ENCODE measurements at regions not wholly inside any gene's neighbourhood (a gene's known extent, or its start where the extent isn't known, plus 50 kb on each side); places are given as distances from the start of the nearest gene placed in this dataset.

GRCh38 chr18:44133483-44133882, 547.2 kb upstream of the SETBP1 start:
- Histone ChIP-seq H3K27me3 (ENCODE audit: insufficient read depth, low read length) (no peaks in the 10 kb centered on the region), H3K79me2 (ENCODE audit: insufficient read depth, low read length) (no peaks in the 10 kb centered on the region), H3K36me3 (ENCODE audit: insufficient read depth, low read length) (no peaks in the 10 kb centered on the region), H2AFZ (ENCODE audit: low read depth, low read length) (no peak overlapping the region), H3K9me3 (ENCODE audit: insufficient read depth, low read depth, low read length) (no peaks in the 10 kb centered on the region), H4K20me1 (ENCODE audit: insufficient read depth, low read length) (no peaks in the 10 kb centered on the region), H3K27ac (ENCODE audit: low read depth, low read length) (no peak overlapping the region), H3K9ac (ENCODE audit: low read length) (no peak overlapping the region), H3K4me3 (ENCODE audit: insufficient read depth, low read depth, low read length) (no peak overlapping the region), H3K4me2 (ENCODE audit: low read length) (no peak overlapping the region), H3K4me1 (ENCODE audit: insufficient read depth, low read length) (no peaks in the 10 kb centered on the region)
- DNase-seq (ENCODE audit: low read depth) (peak; percentile 65), FAIRE-seq (no peak)
- Mint-ChIP-seq H3K9me3 (ENCODE audit: unreplicated experiment) (no peaks in the 10 kb centered on the region), H3K27ac (ENCODE audit: unreplicated experiment) (no peak overlapping the region), H3K4me1 (ENCODE audit: low read depth, unreplicated experiment) (no peaks in the 10 kb centered on the region), H3K36me3 (ENCODE audit: low read depth, unreplicated experiment) (no peaks in the 10 kb centered on the region), H3K4me3 (ENCODE audit: unreplicated experiment) (no peak overlapping the region), H3K27me3 (ENCODE audit: low read depth, unreplicated experiment) (no peaks in the 10 kb centered on the region)
- TF ChIP-seq EZH2 (IDR thresholded peaks at IDR 0.05; ENCODE audit: insufficient read depth, low read length): no peak
- TF ChIP-seq, protein P1, sequence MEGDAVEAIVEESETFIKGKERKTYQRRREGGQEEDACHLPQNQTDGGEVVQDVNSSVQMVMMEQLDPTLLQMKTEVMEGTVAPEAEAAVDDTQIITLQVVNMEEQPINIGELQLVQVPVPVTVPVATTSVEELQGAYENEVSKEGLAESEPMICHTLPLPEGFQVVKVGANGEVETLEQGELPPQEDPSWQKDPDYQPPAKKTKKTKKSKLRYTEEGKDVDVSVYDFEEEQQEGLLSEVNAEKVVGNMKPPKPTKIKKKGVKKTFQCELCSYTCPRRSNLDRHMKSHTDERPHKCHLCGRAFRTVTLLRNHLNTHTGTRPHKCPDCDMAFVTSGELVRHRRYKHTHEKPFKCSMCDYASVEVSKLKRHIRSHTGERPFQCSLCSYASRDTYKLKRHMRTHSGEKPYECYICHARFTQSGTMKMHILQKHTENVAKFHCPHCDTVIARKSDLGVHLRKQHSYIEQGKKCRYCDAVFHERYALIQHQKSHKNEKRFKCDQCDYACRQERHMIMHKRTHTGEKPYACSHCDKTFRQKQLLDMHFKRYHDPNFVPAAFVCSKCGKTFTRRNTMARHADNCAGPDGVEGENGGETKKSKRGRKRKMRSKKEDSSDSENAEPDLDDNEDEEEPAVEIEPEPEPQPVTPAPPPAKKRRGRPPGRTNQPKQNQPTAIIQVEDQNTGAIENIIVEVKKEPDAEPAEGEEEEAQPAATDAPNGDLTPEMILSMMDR (IDR thresholded peaks at IDR 0.05; ENCODE audit: insufficient read depth, low read depth, low read length): no peak

GRCh38 chr18:44134447-44134846, 546.2 kb upstream of the SETBP1 start:
- Mint-ChIP-seq H3K27me3 (ENCODE audit: low read depth, unreplicated experiment) (no peaks in the 10 kb centered on the region), H3K9me3 (ENCODE audit: unreplicated experiment) (no peaks in the 10 kb centered on the region), H3K36me3 (ENCODE audit: low read depth, unreplicated experiment) (no peaks in the 10 kb centered on the region), H3K27ac (ENCODE audit: unreplicated experiment) (no peak overlapping the region), H3K4me3 (ENCODE audit: unreplicated experiment) (no peak overlapping the region), H3K4me1 (ENCODE audit: low read depth, unreplicated experiment) (no peaks in the 10 kb centered on the region)
- H3K36me3 ChIP-seq (ENCODE audit: insufficient read depth, low read length): no peaks in the 10 kb centered on the region
- no peaks in the 10 kb centered on the region for H3K27me3 ChIP-seq (ENCODE audit: insufficient read depth, low read length)
- no peak overlapping the region for H2AFZ ChIP-seq (ENCODE audit: low read depth, low read length)
- no peak overlapping the region for H3K27ac ChIP-seq (ENCODE audit: low read depth, low read length)
- H3K4me3 ChIP-seq (ENCODE audit: insufficient read depth, low read depth, low read length): no peak overlapping the region
- TF ChIP-seq, protein P1 (IDR thresholded peaks at IDR 0.05; ENCODE audit: insufficient read depth, low read depth, low read length): no peak
- no peak for TF ChIP-seq EZH2 (IDR thresholded peaks at IDR 0.05; ENCODE audit: insufficient read depth, low read length)
- no peaks in the 10 kb centered on the region for H3K4me1 ChIP-seq (ENCODE audit: insufficient read depth, low read length)
- DNase-seq (ENCODE audit: low read depth): no peak
- no peaks in the 10 kb centered on the region for H3K9me3 ChIP-seq (ENCODE audit: insufficient read depth, low read depth, low read length)
- FAIRE-seq: no peak
- no peak overlapping the region for H3K4me2 ChIP-seq (ENCODE audit: low read length)
- H4K20me1 ChIP-seq (ENCODE audit: insufficient read depth, low read length): no peaks in the 10 kb centered on the region
- H3K79me2 ChIP-seq (ENCODE audit: insufficient read depth, low read length): no peaks in the 10 kb centered on the region
- no peak overlapping the region for H3K9ac ChIP-seq (ENCODE audit: low read length)

DNA sequence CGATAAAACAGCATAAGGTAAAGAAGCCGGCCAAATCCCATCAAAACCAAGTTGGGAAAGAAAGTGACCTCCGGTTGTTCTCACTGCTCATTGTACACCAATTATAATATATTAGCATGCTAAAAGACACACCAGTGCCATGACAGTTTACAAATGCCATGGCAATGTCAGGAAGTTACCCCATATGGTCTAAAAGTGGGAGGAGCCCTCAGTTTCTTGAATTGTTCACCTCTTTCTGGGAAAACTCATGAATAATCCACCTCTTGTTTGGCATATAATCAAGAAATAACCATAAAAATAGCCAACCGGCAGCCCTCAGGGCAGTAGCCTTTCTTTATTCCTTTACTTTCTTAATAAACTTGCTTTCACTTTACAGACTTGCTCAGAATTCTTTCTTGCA, 544.9 kb upstream of the SETBP1 start:
- Histone ChIP-seq H2AFZ (ENCODE audit: low read depth, low read length) (no peak overlapping the region), H3K4me3 (ENCODE audit: insufficient read depth, low read depth, low read length) (no peak overlapping the region), H3K9ac (ENCODE audit: low read length) (no peak overlapping the region), H3K27me3 (ENCODE audit: insufficient read depth, low read length) (no peaks in the 10 kb centered on the region), H3K4me1 (ENCODE audit: insufficient read depth, low read length) (no peaks in the 10 kb centered on the region), H3K79me2 (ENCODE audit: insufficient read depth, low read length) (no peaks in the 10 kb centered on the region), H3K4me2 (ENCODE audit: low read length) (no peak overlapping the region), H4K20me1 (ENCODE audit: insufficient read depth, low read length) (no peaks in the 10 kb centered on the region), H3K9me3 (ENCODE audit: insufficient read depth, low read depth, low read length) (no peaks in the 10 kb centered on the region), H3K36me3 (ENCODE audit: insufficient read depth, low read length) (no peaks in the 10 kb centered on the region), H3K27ac (ENCODE audit: low read depth, low read length) (no peak overlapping the region)
- H3K36me3 Mint-ChIP-seq (ENCODE audit: low read depth, unreplicated experiment): no peaks in the 10 kb centered on the region
- H3K27ac Mint-ChIP-seq (ENCODE audit: unreplicated experiment): no peak overlapping the region
- no peaks in the 10 kb centered on the region for H3K9me3 Mint-ChIP-seq (ENCODE audit: unreplicated experiment)
- H3K4me1 Mint-ChIP-seq (ENCODE audit: low read depth, unreplicated experiment): no peaks in the 10 kb centered on the region
- H3K4me3 Mint-ChIP-seq (ENCODE audit: unreplicated experiment): no peak overlapping the region
- no peak for DNase-seq (ENCODE audit: low read depth)
- TF ChIP-seq, protein P1 (IDR thresholded peaks at IDR 0.05; ENCODE audit: insufficient read depth, low read depth, low read length): no peak
- TF ChIP-seq EZH2 (IDR thresholded peaks at IDR 0.05; ENCODE audit: insufficient read depth, low read length): no peak
- FAIRE-seq: no peak
- no peaks in the 10 kb centered on the region for H3K27me3 Mint-ChIP-seq (ENCODE audit: low read depth, unreplicated experiment)
